ENCODE measurements at regions not wholly inside any gene's neighbourhood (a gene's known extent, or its start where the extent isn't known, plus 50 kb on each side); places are given as distances from the start of the nearest gene placed in this dataset.

- TF ChIP-seq CTCF (IDR thresholded peaks at IDR 0.05), result no peak
- no peak for TF ChIP-seq POLR2A (IDR thresholded peaks at IDR 0.05; ENCODE audit: low read depth)
- no peak for TF ChIP-seq POLR2AphosphoS5 (IDR thresholded peaks at IDR 0.05)
Observed at GRCh38 chr2:187115627-187116026, 266.7 kb upstream of the ZSWIM2 start.
